Lower leg skin (tissue), 4 donors: ENCODE measurements at regions not wholly inside any gene's neighbourhood (a gene's known extent, or its start where the extent isn't known, plus 50 kb on each side); places are given as distances from the start of the nearest gene placed in this dataset.

Experiments
- DNase-seq, 2 donors: peaks; one replicate each; pipeline ENCODE4 v3.0.0-alpha.2; 2019; ENCODE audit warnings: low spot score in 2 of 2
- H3K4me3 ChIP-seq: fragments of 200-600 bp; sonication (generic); 2 replicates; pipeline ENCODE4 v1.5.1; 2017; ENCODE audit warnings: mild to moderate bottlenecking, low read depth; ENCODE audit not compliant: poor library complexity, severe bottlenecking
- POLR2A ChIP-seq, 2 donors: fragments of 450-650 bp; IDR thresholded peaks; one replicate each; pipeline ENCODE4 v1.6.1; 2016 to 2017; ENCODE audit warnings: antibody characterized with exemption in 2 of 2, mild to moderate bottlenecking in 1 of 2, moderate library complexity in 1 of 2
- WGBS, 2 donors: methylation state at CpG; one replicate each; pipeline ENCODE4 v1.1.5; 2018; 5-methylcytosine and 5-hydroxymethylcytosine counted together
- intact Hi-C: fragments of 100-400 bp; cut with DNase I; formaldehyde crosslinking; loops from one replicate; pipeline ENCODE4 v1.15.0; 2023; ENCODE audit warnings: low total_unique reads
- TF ChIP-seq, protein P1 (sequence below), 3 donors: fragments of 450-650 bp; IDR thresholded peaks; one replicate each; pipeline ENCODE4 v1.5.1; 2016; ENCODE audit warnings: antibody characterized with exemption in 3 of 3, mild to moderate bottlenecking in 3 of 3, moderate library complexity in 2 of 3

DNA sequence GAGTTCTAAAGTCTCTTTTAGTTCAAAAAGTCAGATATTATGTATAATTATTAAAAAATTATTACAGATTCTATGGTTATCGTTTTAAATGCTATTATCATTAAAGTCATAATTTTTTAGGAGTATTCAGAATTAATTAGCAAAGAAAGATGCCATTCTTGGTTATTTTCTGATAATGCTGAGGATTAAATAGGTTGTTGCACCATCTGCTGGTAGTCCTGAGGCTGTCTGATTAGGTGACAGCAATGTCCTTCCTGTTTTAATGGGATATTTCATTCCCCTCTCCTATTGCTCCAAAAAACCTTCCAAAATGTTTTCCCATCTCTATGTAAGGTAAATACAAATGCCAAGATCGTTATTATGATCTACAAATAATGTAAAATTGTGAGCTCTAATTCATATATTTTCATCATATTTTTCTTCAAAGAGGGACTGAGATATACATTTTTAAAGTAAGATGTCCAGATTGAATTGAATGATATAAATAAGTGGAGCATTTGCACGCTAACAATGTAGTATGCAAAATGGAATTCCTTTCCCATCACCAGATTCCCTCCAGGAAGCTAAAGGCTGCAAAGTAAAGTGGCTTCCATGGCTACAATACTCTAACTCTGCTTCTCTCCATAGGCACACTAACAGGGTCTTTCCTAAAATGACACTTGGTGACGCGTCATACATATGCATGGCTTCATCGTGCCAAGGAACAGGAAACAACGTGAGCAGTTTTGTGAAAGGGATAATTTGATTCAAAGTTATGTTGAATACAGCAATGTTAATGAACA lies 58.8 kb upstream of the AKR1E2 start:
- TF ChIP-seq, protein P1, sequence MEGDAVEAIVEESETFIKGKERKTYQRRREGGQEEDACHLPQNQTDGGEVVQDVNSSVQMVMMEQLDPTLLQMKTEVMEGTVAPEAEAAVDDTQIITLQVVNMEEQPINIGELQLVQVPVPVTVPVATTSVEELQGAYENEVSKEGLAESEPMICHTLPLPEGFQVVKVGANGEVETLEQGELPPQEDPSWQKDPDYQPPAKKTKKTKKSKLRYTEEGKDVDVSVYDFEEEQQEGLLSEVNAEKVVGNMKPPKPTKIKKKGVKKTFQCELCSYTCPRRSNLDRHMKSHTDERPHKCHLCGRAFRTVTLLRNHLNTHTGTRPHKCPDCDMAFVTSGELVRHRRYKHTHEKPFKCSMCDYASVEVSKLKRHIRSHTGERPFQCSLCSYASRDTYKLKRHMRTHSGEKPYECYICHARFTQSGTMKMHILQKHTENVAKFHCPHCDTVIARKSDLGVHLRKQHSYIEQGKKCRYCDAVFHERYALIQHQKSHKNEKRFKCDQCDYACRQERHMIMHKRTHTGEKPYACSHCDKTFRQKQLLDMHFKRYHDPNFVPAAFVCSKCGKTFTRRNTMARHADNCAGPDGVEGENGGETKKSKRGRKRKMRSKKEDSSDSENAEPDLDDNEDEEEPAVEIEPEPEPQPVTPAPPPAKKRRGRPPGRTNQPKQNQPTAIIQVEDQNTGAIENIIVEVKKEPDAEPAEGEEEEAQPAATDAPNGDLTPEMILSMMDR (IDR thresholded peaks at IDR 0.05): no peak
- no peak for TF ChIP-seq POLR2A (IDR thresholded peaks at IDR 0.05)
- intact Hi-C loops: no loop called here
- 34 to 39% methylated on average over 7 of the region's 7 CpGs for WGBS, 2 donors
- no peak overlapping the region for H3K4me3 ChIP-seq
- no peak for DNase-seq

DNA sequence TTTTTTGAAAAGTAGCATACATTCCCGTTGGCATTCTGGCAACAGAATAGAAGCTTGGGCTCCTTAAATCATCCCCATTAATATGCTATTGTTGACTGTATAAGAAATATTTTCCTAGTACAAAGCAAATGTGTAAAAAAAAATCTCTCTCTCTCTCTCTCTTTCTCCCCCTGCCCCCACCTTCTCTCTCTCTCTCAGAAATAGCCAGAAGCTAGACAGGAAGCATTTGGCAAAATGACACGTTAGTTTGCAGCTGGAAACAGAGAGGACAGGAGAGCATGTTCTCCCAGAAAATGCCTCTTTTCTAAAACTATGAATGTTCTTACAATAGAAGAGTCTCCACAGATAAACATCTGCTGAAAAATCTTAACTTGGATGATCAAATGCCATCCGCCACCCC lies 59.6 kb upstream of the AKR1E2 start:
- H3K4me3 ChIP-seq: no peak overlapping the region
- intact Hi-C loops: no loop called here
- no peak for TF ChIP-seq POLR2A (IDR thresholded peaks at IDR 0.05)
- TF ChIP-seq, protein P1 (IDR thresholded peaks at IDR 0.05): no peak
- no peak for DNase-seq
- 36 to 40% methylated on average over 3 of the region's 3 CpGs for WGBS, 2 donors

DNA sequence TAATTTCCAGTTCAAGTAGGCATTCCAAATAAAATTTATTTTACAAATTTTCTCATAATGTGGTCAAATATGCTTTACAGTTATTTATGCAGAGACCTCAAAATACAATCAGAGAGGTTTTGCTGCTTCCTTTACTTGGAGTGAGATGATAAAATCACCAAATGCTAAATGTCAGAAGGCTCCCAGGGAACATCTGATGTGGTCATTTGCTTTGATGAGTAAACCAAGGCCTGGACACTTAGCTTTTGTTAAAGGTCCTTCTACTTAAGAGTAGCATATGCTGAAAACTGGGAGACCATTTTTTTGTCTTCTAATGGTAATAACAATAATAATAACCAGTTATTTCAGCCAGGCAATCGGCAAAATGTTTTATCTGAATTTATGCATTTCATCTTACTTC lies 60.6 kb upstream of the AKR1E2 start:
- TF ChIP-seq, protein P1 (IDR thresholded peaks at IDR 0.05): no peak
- TF ChIP-seq POLR2A (IDR thresholded peaks at IDR 0.05): no peak
- intact Hi-C loops: no loop called here
- no peak overlapping the region for H3K4me3 ChIP-seq
- 91 to 96% methylated on average over 1 of the region's 1 CpG for WGBS, 2 donors
- no peak for DNase-seq

DNA sequence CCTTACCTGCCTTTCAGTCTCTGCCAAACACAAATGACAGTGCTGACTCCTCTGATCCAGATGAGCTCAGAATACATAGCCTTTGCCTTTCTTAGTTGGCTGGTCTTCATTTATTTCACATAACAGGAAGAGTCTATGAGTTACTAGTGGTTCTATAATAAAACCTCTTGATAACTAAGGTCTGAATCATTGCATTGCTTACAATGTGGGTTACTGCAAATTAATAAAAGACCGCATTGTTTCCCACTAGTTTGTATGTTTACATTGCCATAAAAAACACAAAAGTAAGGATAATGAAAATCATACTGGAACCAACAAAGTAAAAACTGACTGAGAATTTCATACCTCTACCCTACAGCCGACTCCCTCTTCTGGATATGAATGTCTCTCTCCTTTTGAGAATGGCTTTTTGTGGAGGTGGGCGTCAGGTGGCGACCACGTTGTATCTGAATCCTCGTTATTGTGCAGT lies 62.0 kb upstream of the AKR1E2 start:
- H3K4me3 ChIP-seq: no peak overlapping the region
- WGBS, 2 donors: 65 to 79% methylated on average over 6 of the region's 6 CpGs
- DNase-seq: no peak
- intact Hi-C loops: no loop called here
- TF ChIP-seq, protein P1 (IDR thresholded peaks at IDR 0.05): no peak
- no peak for TF ChIP-seq POLR2A (IDR thresholded peaks at IDR 0.05)

DNA sequence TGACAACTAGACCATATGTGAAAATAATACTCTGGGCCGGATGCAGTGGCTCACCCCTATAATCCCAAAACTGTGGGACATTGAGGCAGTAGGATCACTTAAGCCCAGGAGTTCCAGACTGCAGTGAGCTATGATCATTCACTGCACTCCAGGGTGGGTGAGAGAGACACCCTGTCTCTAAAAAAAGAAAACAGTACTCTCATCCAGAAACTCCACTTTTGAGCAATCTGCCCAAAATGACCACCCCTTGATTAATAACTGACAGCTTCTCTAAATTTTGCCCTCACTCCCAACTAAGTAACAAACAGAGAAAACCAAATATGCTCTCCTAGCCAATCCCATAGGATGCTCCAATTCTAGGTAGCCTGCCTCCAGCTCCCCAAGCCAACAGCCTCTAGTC lies 62.5 kb upstream of the AKR1E2 start:
- no peak overlapping the region for H3K4me3 ChIP-seq
- WGBS, 2 donors: 91 to 92% methylated on average over 1 of the region's 1 CpG
- DNase-seq: no peak
- intact Hi-C loops: no loop called here
- TF ChIP-seq, protein P1 (IDR thresholded peaks at IDR 0.05): no peak
- no peak for TF ChIP-seq POLR2A (IDR thresholded peaks at IDR 0.05)
